Sigmoid colon (tissue), 6 donors: ENCODE measurements at regions not wholly inside any gene's neighbourhood (a gene's known extent, or its start where the extent isn't known, plus 50 kb on each side); places are given as distances from the start of the nearest gene placed in this dataset.
"Not testable (repeated sequence)": the region's sequence is repeated elsewhere in the genome, so short reads cannot be mapped to it uniquely, and the experiment has no call there.

Experiments used
- DNase-seq: peaks from one replicate; pipeline ENCODE4 v3.0.0-alpha.2; 2019
- H3K27ac ChIP-seq, 4 donors: fragments of 200-600 bp; sonication (generic); one replicate each; pipeline ENCODE4 v1.5.1; 2016 to 2019; ENCODE audit warnings: mild to moderate bottlenecking in 1 of 4
- H3K27me3 ChIP-seq, 3 donors: fragments of 200-600 bp; sonication (generic); one replicate each; pipeline ENCODE4 v1.5.1; 2019; ENCODE audit warnings: mild to moderate bottlenecking in 1 of 3
- H3K36me3 ChIP-seq, 4 donors: fragments of 200-600 bp; sonication (generic); one replicate each; pipeline ENCODE4 v1.5.1; 2016 to 2019
- H3K4me1 ChIP-seq, 4 donors: fragments of 200-600 bp; sonication (generic); one replicate each; pipeline ENCODE4 v1.5.1; 2017 to 2019
- H3K4me3 ChIP-seq, 4 donors: fragments of 200-600 bp; sonication (generic); one replicate each; pipeline ENCODE4 v1.5.1; 2017 to 2019; ENCODE audit warnings: mild to moderate bottlenecking in 2 of 4, moderate library complexity in 1 of 4
- H3K9me3 ChIP-seq, 4 donors: fragments of 200-600 bp in 3 of 4; sonication (generic) in 3 of 4; one replicate each; pipeline versions ENCODE4 v1.5.1 to v1.6.1; 2013 to 2019
- EP300 ChIP-seq, 4 donors: sonication (generic); formaldehyde crosslinking; IDR thresholded peaks; one replicate each; pipeline ENCODE4 v1.6.1; 2017; ENCODE audit warnings: antibody characterized with exemption in 4 of 4
- POLR2A ChIP-seq, 2 donors: fragments of 450-650 bp; IDR thresholded peaks; one replicate each; pipeline ENCODE4 v1.6.1; 2016; ENCODE audit warnings: antibody characterized with exemption in 2 of 2, mild to moderate bottlenecking in 2 of 2, moderate library complexity in 2 of 2
- POLR2AphosphoS5 ChIP-seq, 4 donors: sonication (generic); formaldehyde crosslinking; IDR thresholded peaks; one replicate each; pipeline ENCODE4 v1.6.1; 2017; ENCODE audit warnings: antibody characterized with exemption in 4 of 4
- WGBS, 2 donors: extraction: QIAGEN DNeasy Blood & Tissue Kit; methylation state at CpG; one replicate each; pipeline ENCODE4 v1.1.7; 2013; 5-methylcytosine and 5-hydroxymethylcytosine counted together
- intact Hi-C: fragments of 100-400 bp; cut with DNase I; formaldehyde crosslinking; loops from one replicate; pipeline ENCODE4 v1.15.1; 2023
- TF ChIP-seq, protein P1 (sequence below), 4 experiments: fragments of 450-650 bp in 3 of 4; fragments of 200-600 bp in 1 of 4; IDR thresholded peaks; one replicate each; pipeline ENCODE4 v1.5.1; 2016 to 2019; ENCODE audit warnings: antibody characterized with exemption in 4 of 4, mild to moderate bottlenecking in 3 of 4, moderate library complexity in 2 of 4
- donor health status: healthy with polysubstance abuse.
- donor health status: healthy.

DNA sequence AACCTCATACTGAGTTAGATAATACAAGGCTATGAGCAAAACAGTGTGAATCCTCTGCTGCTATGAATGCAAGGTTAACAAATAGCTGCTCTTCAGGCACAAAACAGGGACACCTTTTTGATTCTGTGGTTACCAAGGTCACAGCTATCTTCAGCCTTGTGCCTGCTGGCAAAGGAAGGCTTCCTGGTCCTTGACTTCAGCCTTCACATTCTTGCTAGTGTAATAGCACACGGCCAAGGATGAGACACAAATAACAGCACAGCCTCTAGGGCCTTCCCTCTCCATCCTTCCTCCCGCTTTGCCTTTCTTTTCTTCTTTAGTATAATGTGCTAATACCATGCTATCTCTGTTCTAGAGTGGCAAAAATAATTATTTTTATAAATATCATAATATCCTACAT lies 130.6 kb upstream of the CAV2 start:
- Histone ChIP-seq H3K9me3 (no peaks in the 10 kb centered on the region), H3K4me3 (no peak overlapping the region), H3K27me3 (no peaks in the 10 kb centered on the region), H3K4me1 (peaks cover 0 to 7% (median 2%) of the 10 kb centered on the region in 4 donors), H3K36me3 (no peaks in the 10 kb centered on the region), H3K27ac (no peak overlapping the region)
- WGBS, 2 donors, result 64 to 77% methylated on average over 2 of the region's 2 CpGs
- intact Hi-C loops, result no loop called here
- no peak for TF ChIP-seq POLR2AphosphoS5 (IDR thresholded peaks at IDR 0.05)
- TF ChIP-seq, protein P1, sequence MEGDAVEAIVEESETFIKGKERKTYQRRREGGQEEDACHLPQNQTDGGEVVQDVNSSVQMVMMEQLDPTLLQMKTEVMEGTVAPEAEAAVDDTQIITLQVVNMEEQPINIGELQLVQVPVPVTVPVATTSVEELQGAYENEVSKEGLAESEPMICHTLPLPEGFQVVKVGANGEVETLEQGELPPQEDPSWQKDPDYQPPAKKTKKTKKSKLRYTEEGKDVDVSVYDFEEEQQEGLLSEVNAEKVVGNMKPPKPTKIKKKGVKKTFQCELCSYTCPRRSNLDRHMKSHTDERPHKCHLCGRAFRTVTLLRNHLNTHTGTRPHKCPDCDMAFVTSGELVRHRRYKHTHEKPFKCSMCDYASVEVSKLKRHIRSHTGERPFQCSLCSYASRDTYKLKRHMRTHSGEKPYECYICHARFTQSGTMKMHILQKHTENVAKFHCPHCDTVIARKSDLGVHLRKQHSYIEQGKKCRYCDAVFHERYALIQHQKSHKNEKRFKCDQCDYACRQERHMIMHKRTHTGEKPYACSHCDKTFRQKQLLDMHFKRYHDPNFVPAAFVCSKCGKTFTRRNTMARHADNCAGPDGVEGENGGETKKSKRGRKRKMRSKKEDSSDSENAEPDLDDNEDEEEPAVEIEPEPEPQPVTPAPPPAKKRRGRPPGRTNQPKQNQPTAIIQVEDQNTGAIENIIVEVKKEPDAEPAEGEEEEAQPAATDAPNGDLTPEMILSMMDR (IDR thresholded peaks at IDR 0.05), result no peak
- TF ChIP-seq EP300 (IDR thresholded peaks at IDR 0.05), result no peak
- no peak for TF ChIP-seq POLR2A (IDR thresholded peaks at IDR 0.05)
- no peak for DNase-seq

DNA sequence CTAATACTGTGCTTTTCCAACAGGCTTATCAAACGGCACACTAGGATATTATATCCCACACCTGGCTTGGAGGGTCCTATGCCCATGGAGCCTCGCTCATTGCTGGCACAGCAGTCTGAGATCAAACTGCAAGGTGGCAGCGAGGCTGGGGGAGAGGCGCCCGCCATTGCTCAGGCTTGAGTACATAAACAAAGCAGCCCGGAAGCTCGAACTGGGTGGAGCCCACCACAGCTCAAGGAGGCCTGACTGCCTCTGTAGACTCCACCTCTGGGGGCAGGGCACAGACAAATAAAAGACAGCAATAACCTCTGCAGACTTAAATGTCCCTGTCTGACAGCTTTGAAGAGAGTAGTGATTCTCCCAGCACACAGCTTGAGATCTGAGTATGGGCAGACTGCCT lies 128.0 kb upstream of the CAV2 start:
- 91 to 92% methylated on average over 7 of the region's 7 CpGs for WGBS, 2 donors
- H3K4me3 ChIP-seq, H3K9me3 ChIP-seq, H3K27me3 ChIP-seq, DNase-seq, intact Hi-C loops, H3K36me3 ChIP-seq, H3K27ac ChIP-seq, H3K4me1 ChIP-seq: not testable (repeated sequence)

DNA sequence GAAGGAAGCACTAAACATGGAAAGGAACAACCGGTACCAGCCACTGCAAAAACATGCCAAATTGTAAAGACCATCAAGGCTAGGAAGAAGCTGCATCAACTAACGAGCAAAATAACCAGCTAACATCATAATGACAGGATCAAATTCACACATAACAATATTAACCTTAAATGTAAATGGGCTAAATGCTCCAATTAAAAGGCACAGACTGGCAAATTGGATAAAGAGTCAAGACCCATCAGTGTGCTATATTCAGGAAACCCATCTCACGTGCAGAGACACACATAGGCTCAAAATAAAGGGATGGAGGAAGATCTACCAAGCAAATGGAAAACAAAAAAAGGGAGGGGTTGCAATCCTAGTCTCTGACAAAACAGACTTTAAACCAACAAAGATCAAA lies 126.3 kb upstream of the CAV2 start:
- H3K4me1 ChIP-seq, H3K36me3 ChIP-seq, intact Hi-C loops, DNase-seq, H3K27me3 ChIP-seq, H3K9me3 ChIP-seq, H3K27ac ChIP-seq, H3K4me3 ChIP-seq: not testable (repeated sequence)
- WGBS, 2 donors, result 71 to 82% methylated on average over 1 of the region's 3 CpGs

DNA sequence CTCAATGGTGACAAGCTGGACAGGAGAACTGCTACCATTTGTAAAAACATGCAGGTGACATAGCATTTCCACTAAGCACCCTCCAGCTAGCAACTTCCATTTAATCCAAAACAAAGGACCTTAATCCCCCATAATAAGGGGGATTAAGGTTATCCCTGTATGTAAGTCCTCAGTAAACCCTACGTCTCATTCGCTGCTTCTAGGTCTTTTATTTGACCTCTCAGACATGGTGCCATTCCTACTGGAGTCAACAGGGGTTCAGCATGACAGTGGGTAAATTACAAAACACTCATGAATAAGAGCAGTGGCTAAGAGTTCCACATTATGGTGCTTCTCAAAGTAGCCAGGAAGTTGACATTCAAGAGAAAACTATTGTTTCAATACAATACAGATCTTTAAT lies 121.8 kb upstream of the CAV2 start:
- Histone ChIP-seq H3K36me3 (no peaks in the 10 kb centered on the region), H3K27ac (no peak overlapping the region), H3K27me3 (no peaks in the 10 kb centered on the region), H3K4me1 (peaks cover 0 to 16% (median 12%) of the 10 kb centered on the region in 4 donors), H3K9me3 (no peaks in the 10 kb centered on the region), H3K4me3 (no peak overlapping the region)
- intact Hi-C loops, result no loop called here
- DNase-seq, result no peak
- 94 to 95% methylated on average over 2 of the region's 2 CpGs for WGBS, 2 donors
- TF ChIP-seq POLR2A (IDR thresholded peaks at IDR 0.05), result no peak
- no peak for TF ChIP-seq POLR2AphosphoS5 (IDR thresholded peaks at IDR 0.05)
- TF ChIP-seq, protein P1 (IDR thresholded peaks at IDR 0.05), result no peak
- TF ChIP-seq EP300 (IDR thresholded peaks at IDR 0.05), result no peak

DNA sequence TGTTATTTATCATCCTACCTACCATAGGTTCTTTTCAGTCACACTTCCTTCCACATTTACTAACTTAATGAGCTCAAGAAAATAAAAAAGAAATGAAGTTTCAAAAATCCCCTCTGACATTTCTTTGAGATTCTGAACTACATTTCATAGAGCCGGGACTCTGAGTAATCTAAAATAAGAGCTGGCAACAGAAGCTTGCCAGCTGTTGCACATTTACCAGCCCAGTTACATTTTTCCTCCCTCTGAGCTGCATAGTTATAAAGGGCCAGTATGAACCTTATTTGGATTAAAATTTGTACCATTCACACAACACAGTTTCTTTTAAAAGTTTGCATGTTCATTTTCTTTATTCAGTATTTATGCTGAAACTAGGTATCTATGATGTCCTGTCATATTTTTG lies 119.5 kb upstream of the CAV2 start:
- WGBS, 2 donors, result 71 to 73% methylated on average over 1 of the region's 1 CpG
- Histone ChIP-seq H3K27ac (peak overlapping the region in 3 of 4 donors; percentile 15 to 47 (median 47)), H3K4me3 (no peak overlapping the region), H3K4me1 (peaks cover 0 to 16% (median 12%) of the 10 kb centered on the region in 4 donors), H3K27me3 (no peaks in the 10 kb centered on the region), H3K9me3 (no peaks in the 10 kb centered on the region), H3K36me3 (no peaks in the 10 kb centered on the region)
- intact Hi-C loops, result no loop called here
- TF ChIP-seq EP300 (IDR thresholded peaks at IDR 0.05) (no peak), POLR2AphosphoS5 (IDR thresholded peaks at IDR 0.05) (no peak), POLR2A (IDR thresholded peaks at IDR 0.05) (no peak)
- TF ChIP-seq, protein P1 (IDR thresholded peaks at IDR 0.05), result no peak
- no peak for DNase-seq

DNA sequence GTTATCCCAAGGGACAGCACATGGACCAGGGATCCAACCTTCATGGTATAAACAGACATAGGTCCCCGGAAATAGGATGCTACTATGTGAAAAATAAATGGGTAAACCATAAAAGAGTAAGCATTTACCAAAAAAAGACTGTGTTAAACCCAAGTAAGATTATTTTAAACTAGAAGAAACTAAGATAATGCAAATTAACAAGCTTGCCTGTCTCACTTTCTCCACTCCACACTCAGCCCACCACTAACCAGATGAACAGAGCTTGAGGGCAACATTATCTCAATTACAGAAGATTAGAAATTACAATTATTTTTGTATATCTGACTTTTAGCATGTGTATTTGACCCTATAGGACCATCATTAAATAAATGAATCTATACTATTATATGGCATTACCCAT lies 117.2 kb upstream of the CAV2 start:
- Histone ChIP-seq H3K4me3 (no peak overlapping the region), H3K9me3 (no peaks in the 10 kb centered on the region), H3K27me3 (no peaks in the 10 kb centered on the region), H3K27ac (no peak overlapping the region), H3K36me3 (no peaks in the 10 kb centered on the region), H3K4me1 (peaks cover 0 to 16% (median 12%) of the 10 kb centered on the region in 4 donors)
- DNase-seq, result no peak
- TF ChIP-seq, protein P1 (IDR thresholded peaks at IDR 0.05), result no peak
- TF ChIP-seq POLR2AphosphoS5 (IDR thresholded peaks at IDR 0.05), result no peak
- TF ChIP-seq EP300 (IDR thresholded peaks at IDR 0.05), result no peak
- TF ChIP-seq POLR2A (IDR thresholded peaks at IDR 0.05), result no peak
- WGBS, 2 donors, result 87 to 90% methylated on average over 1 of the region's 1 CpG
- intact Hi-C loops, result no loop called here
